Left colon (tissue), 2 donors: ENCODE measurements at regions not wholly inside any gene's neighbourhood (a gene's known extent, or its start where the extent isn't known, plus 50 kb on each side); places are given as distances from the start of the nearest gene placed in this dataset.
A peak's percentile ranks its signal among the peaks of the same experiment; 100 is the strongest.

ENCODE experiments used
- ATAC-seq: fragments of 200-7000 bp; cut with Tn5 transposase; one replicate; pipeline ENCODE4 v1.9.1; 2020; ENCODE audit warnings: mild to moderate bottlenecking, moderate library complexity
- DNase-seq, 2 donors: peaks; one replicate each; pipeline ENCODE4 v3.0.0-alpha.2; 2020
- intact Hi-C, 2 donors: fragments of 100-400 bp; cut with DNase I in 1 of 2; cut with micrococcal nuclease in 1 of 2; formaldehyde crosslinking; loops; one replicate each; pipeline versions ENCODE4 v1.11.2 to v1.14.0; 2022; cut with DNase I, micrococcal nuclease
- donor health status: DM: no; HTN: no; CAD: no.
- donor health status: DM: yes; HTN: yes; CAD: no.

- intact Hi-C loops = no loop called here
- DNase-seq (no peak), ATAC-seq (no peak)
These were observed 286.1 kb upstream of the FOXQ1 start for GRCh38 chr6:1025821-1026220.

- no peak for ATAC-seq
- no peak for DNase-seq
- intact Hi-C loops = no loop called here
These were observed 287.3 kb upstream of the FOXQ1 start for GRCh38 chr6:1024587-1024986.

- ATAC-seq (no peak), DNase-seq (no peak)
- intact Hi-C loops = no loop called here
These were observed 287.7 kb upstream of the FOXQ1 start for GRCh38 chr6:1024161-1024560.

DNA sequence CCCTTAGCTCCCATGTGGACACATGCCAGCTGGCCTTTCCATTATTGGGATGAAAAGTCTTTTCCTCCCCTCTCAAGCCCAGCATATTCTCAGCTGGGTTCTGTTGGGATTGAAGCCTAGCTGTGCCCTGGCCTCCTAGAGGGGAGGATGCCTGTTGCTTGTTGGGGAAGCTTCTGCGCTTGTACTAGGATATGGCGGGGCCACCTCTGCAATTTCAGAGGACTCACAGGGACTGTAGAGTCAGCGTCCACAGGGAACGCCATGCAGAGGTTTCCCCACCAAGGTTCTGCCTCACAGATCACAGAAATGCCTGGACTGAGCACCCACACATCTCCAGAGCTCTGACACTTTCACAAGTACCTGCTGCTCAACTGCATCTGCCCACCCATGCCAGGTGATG is 288.7 kb upstream of the FOXQ1 start:
- intact Hi-C loops = no loop called here
- ATAC-seq = no peak

GRCh38 chr6:1022719-1023118 is 289.2 kb upstream of the FOXQ1 start:
- ATAC-seq (no peak), DNase-seq (no peak)
- intact Hi-C loops = no loop called here

More for the DNA sequence above, 288.7 kb upstream of the FOXQ1 start:
- no peak for DNase-seq

DNA sequence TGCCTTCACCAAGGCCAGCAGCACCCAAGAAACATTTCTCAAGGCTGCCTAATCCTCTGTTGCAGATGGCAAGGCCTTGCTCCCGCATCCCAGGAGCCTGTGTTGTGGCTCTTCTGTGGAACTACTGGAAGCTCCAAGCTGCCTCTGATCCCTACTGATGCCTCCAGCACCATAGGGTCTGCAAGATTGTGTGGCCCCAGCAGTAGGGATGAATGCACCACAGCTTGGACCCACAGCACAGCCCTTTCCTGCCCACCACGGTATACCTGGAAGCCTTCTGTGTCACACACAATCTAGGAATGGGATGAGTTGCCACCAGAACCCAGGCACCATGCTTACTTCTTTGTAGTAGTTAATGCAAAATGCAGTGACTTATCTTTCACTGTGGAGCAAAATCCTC is 291.1 kb upstream of the FOXQ1 start:
- DNase-seq (no peak), ATAC-seq (no peak)
- intact Hi-C loops = no loop called here

DNA sequence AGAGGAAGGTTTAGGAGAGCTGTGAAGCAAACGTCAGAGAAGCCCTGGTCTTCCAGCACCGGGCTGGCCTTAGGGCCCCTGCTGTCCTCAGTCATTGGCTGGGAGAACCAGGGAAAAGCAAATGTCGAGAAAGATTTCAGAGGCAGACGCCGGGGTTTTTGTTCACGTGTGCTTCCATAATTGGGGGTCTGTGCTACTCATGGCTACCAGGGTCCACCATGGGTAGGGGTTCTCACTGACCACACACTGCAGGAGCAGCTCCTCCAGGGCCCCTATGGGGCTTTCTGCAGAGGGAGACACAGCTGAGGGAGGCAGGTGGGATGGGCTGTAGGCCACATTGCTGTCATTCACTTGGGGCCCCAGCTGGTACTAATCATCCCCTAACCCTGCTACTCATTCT is 291.8 kb upstream of the FOXQ1 start:
- intact Hi-C loops = no loop called here
- DNase-seq (no peak), ATAC-seq (no peak)

DNA sequence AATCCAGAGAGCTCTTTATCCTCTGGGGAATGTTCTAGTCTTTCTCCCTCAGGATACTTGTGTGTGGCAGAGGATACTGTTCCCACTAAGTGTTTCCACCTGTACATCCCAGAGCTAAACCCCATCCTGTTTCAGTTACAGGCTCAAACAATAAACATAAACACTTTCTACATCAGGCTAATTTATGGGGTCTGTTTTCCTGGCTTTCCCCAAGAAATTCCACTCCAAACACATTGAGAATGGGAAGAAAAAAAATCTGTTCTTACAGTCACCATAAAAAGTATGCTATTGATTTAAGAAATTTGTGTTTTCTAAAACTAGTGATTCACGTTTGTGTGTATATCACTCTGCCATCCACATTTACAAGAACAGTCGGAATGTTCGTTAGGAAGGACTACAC is 293.9 kb upstream of the FOXQ1 start:
- ATAC-seq = no peak
- DNase-seq = no peak
- intact Hi-C loops = no loop called here

DNA sequence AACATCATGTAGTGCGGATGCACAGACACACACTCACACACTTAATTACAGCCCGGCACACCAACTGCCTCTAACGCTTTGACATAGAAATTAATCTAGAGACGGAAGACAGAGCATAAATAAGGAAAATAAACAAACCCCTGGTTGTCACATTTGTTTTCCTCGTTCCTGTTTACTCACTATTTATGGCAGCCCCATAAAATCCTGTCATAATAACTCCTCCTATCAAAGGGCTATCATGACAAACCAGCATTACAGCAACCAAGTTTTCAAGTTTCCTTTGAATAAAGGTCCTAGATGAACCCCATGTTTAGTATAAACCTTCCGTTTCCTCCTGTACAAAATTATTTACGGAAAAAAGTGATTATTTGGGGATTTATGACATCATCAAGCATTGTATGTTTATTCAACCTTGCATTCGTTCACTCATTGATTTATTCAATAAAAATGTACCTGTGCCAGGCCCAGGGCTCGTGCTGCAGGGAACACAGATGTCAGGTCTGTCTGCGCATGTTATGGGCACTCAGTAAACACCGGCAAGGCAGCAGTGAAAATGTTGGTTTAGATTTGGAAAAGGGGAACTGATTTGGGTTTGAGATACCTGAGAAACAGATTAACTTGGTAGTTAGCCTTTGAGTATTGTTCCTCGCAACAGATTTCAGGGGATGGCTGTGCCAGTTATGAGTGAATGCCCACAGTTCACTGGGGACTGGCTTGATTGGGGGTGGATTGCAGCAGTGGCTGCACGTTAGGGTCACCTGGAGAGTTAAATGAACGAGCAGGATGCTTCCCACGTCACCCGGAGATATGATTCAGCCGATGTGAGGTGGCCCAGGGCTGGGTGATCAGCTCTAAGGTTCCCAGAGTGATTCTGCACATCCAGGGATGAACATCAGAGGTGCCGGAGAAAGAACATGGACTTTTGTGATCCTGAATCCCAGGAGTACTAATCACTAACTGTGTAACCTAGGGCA is 295.3 kb upstream of the FOXQ1 start:
- ATAC-seq = peak; percentile 75
- intact Hi-C loops = no loop called here
- no peak for DNase-seq

- ATAC-seq (peak; percentile 50), DNase-seq (no peak)
- intact Hi-C loops = no loop called here
These were observed 296.1 kb upstream of the FOXQ1 start for GRCh38 chr6:1015825-1016224.

GRCh38 chr6:1014431-1014807 is 297.5 kb upstream of the FOXQ1 start:
- DNase-seq = no peak
- ATAC-seq = no peak
- intact Hi-C loops = no loop called here

DNA sequence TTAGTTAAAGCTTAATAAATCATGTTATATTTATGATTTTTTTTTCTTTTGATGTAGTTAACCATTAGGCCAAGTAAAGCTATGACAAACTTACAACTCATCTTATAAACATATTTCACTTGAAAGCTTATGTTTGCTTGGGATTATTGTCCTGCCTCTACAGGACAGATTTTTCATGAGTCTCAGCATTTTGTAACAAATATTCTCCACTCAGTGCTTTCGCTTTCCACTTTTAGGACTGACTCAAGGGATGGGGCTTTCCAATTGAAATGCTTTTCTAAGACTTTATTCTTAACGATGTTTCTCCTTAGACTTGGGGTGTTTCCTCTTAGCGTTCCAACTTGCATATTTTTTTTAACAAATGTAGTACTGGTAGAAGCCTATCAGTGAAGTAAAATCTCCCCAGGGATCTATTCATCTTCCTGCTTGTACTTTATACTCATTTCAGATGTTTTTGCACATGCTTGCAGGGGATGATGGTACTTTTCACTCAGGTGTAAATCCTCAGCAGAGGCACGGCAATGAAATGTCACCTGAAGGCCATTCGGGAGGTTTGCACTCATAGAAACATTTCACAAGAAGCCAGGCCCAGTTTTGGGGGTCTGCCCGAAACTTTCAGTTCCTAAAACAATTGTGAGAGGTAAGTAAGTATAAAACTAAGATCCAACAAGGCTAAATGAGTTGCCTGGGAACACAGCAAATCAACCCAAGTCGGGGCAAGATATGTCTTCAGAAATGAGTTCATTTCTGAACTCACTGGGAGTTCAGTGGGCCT is 298.1 kb upstream of the FOXQ1 start:
- intact Hi-C loops = no loop called here
- DNase-seq (no peak), ATAC-seq (no peak)

DNA sequence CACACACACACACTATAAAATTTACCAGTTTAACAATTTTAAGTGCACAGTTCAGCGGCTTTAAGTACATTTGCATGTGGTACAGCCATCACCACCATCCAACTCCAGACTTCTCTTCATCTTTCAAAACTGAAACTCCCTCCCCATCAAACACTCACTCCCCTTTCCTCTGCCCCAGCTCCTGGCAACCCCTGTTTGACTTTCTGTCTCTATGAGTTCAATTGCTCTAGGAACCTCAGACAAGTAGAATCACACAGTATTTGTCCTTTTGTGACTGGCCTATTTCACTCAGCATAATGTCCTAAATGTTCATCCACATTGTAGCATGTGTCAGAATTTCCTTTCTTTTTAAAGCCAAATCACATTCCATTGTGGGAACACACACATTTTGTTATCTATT is 302.8 kb upstream of the FOXQ1 start:
- intact Hi-C loops = no loop called here
- DNase-seq (no peak), ATAC-seq (no peak)

DNA sequence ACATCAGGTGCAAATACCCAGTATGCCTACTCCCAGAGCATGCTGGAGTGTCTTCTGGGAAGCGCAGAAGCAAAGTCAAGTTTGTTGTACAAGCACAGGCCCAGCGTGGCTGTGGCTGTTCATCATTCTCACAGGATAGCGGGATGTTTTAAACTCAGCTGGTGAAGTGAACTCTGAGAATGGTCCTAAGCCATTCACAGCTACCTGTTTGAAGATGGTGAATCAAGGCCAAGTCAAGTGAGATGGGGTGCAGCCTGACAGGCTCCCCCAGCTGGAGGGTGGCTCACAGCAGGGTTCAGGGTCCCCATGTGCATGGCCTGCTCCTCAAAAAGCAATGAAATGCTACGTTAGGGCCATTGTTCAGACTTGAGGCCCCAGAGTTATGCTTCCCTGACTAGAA is 304.7 kb upstream of the FOXQ1 start:
- intact Hi-C loops = no loop called here
- DNase-seq (no peak), ATAC-seq (no peak)

- ATAC-seq (no peak), DNase-seq (no peak)
- intact Hi-C loops = no loop called here
These were observed 306.8 kb upstream of the FOXQ1 start for GRCh38 chr6:1004885-1005630.

DNA sequence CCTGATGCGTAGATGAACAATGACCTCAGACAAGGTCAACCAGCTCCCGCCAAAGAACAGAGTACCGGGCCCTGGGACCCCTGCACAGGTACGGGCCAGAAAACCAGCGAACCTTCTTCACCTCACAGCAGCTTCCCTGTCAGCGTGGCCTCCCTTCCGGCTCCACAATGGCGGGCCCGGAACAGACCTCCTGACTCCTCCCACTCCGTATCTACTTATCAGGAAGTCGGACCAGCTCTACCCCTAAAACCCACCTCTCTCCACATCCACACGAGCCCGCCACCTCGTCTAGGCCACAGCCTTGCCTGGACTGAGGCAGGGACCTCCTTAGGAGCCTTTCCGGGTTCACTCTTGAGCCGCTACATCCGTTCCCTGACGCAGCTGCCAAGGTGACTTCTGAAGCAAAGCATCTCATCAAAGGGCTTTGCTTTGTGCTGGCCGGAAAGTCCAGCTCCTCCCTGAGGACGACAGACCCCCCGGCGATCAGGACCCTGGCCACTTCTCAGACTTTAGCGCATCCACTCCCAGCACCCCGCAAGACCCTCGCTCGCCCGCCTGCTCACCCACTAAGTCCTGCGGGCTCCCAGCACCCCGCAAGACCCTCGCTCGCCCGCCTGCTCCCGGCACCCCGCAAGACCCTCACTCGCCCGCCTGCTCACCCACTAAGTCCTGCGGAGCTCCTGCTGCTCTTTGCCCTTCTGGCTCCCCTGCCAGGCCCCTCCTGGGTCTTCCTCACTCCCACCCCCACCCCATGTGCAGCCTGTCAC is 308.3 kb upstream of the FOXQ1 start:
- no peak for DNase-seq
- ATAC-seq = no peak
- intact Hi-C loops = no loop called here

GRCh38 chr6:1002989-1003388 is 308.9 kb upstream of the FOXQ1 start:
- no peak for DNase-seq
- intact Hi-C loops = no loop called here
- no peak for ATAC-seq

DNA sequence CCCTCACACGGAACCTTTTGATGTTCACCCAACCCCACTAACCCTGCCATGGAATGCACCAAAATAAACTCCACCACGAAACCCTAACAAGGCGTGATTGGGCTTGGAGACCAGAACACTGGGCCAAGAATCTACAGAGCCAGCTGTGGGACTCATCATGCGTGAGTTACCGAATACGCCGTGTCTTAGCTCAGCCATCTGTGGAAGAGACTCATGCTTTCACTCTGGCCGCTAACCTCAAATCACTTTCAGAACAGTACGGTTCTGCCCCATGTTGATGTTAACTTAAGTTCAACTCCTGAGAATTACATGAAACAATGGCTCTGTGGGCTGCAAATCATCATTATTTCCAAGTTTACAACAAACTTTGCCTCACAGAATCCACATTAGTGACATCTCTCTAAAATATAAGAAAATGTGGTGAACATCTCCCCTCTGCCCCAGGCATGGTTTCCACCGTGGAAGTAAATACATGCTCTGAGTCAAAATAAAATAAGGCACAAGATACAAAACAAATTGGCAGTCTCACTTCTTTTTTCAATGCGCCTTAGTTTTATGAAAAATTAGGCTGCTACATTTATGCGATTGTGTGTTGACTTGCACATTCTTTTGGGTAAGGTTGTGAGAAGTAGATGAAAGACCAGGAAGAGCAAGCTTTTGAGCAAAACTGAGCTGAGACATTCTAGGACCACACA is 308.9 kb upstream of the EXOC2 start:
- no peak for ATAC-seq
- no peak for DNase-seq
- intact Hi-C loops = no loop called here
